VCaP (cell line): ENCODE measurements at regions not wholly inside any gene's neighbourhood (a gene's known extent, or its start where the extent isn't known, plus 50 kb on each side); places are given as distances from the start of the nearest gene placed in this dataset.

Experiments used
- H3K27ac ChIP-seq: fragments of 450-650 bp; 2 replicates; pipeline ENCODE4 v1.5.1; 2017
- CTCF ChIP-seq: fragments of 450-650 bp; conservative IDR thresholded peaks from 2 replicates; pipeline ENCODE4 v1.5.1; 2017; ENCODE audit warnings: mild to moderate bottlenecking, moderate library complexity

GRCh38 chr3:76657909-76658308 is 382.0 kb upstream of the ROBO2 start:
- TF ChIP-seq CTCF, result no peak
- no peak overlapping the region for H3K27ac ChIP-seq

GRCh38 chr3:76661527-76662250 is 378.2 kb upstream of the ROBO2 start:
- no peak for TF ChIP-seq CTCF
- no peak overlapping the region for H3K27ac ChIP-seq

GRCh38 chr3:76664816-76665215 is 375.1 kb upstream of the ROBO2 start:
- TF ChIP-seq CTCF, result no peak
- H3K27ac ChIP-seq, result no peak overlapping the region

GRCh38 chr3:76668653-76669052 is 371.2 kb upstream of the ROBO2 start:
- no peak overlapping the region for H3K27ac ChIP-seq
- TF ChIP-seq CTCF, result no peak

- no peak overlapping the region for H3K27ac ChIP-seq
- TF ChIP-seq CTCF, result no peak
These were observed 370.6 kb upstream of the ROBO2 start for GRCh38 chr3:76669322-76669721.

- no peak for TF ChIP-seq CTCF
- H3K27ac ChIP-seq, result no peak overlapping the region
These were observed 366.7 kb upstream of the ROBO2 start for GRCh38 chr3:76673171-76673570.

GRCh38 chr3:76679541-76679940 is 360.4 kb upstream of the ROBO2 start:
- TF ChIP-seq CTCF, result peak; percentile 35; the same call in 1 of the 2 replicates
- no peak overlapping the region for H3K27ac ChIP-seq
